T-helper 1 cell treated with Interleukin-12 subunit alpha and Interleukin-12 subunit beta and Interleukin-4 antibody, amounts not matched to agents 30 μg/mL and 1 μg/mL, for 36 hours (primary cell): ENCODE measurements at regions not wholly inside any gene's neighbourhood (a gene's known extent, or its start where the extent isn't known, plus 50 kb on each side); places are given as distances from the start of the nearest gene placed in this dataset.

ENCODE experiments used
- H3K27ac Mint-ChIP-seq: one replicate; pipeline ENCODE4 v1.8.0; 2021; ENCODE audit warnings: mild to moderate bottlenecking, mixed read lengths
- H3K27me3 Mint-ChIP-seq: one replicate; pipeline ENCODE4 v1.8.0; 2021; ENCODE audit warnings: low read depth, mixed read lengths
- H3K36me3 Mint-ChIP-seq: one replicate; pipeline ENCODE4 v1.8.0; 2021; ENCODE audit warnings: low read depth, mixed read lengths
- H3K4me1 Mint-ChIP-seq: one replicate; pipeline ENCODE4 v1.8.0; 2021; ENCODE audit warnings: low read depth, mixed read lengths
- H3K4me3 Mint-ChIP-seq: one replicate; pipeline ENCODE4 v1.8.0; 2021; ENCODE audit warnings: mild to moderate bottlenecking, moderate library complexity, mixed read lengths
- H3K9me3 Mint-ChIP-seq: one replicate; pipeline ENCODE4 v1.8.0; 2021; ENCODE audit warnings: mixed read lengths

GRCh38 chr3:67781871-67782270 is 127.5 kb upstream of the SUCLG2 start:
- Mint-ChIP-seq H3K9me3 (peaks cover 31% of the 10 kb centered on the region), H3K4me1 (peaks cover 1% of the 10 kb centered on the region), H3K36me3 (peaks cover 1% of the 10 kb centered on the region), H3K27me3 (peaks cover 3% of the 10 kb centered on the region), H3K4me3 (no peak overlapping the region), H3K27ac (no peak overlapping the region)

GRCh38 chr3:67781218-67781617 is 126.8 kb upstream of the SUCLG2 start:
- Mint-ChIP-seq H3K36me3 (peaks cover 1% of the 10 kb centered on the region), H3K9me3 (peaks cover 31% of the 10 kb centered on the region), H3K4me1 (peaks cover 1% of the 10 kb centered on the region), H3K27ac (no peak overlapping the region), H3K4me3 (no peak overlapping the region), H3K27me3 (peaks cover 3% of the 10 kb centered on the region)

GRCh38 chr3:67774676-67775075 is 120.3 kb upstream of the SUCLG2 start:
- Mint-ChIP-seq H3K4me1 (no peaks in the 10 kb centered on the region), H3K9me3 (peaks cover 12% of the 10 kb centered on the region), H3K27me3 (peaks cover 3% of the 10 kb centered on the region), H3K36me3 (no peaks in the 10 kb centered on the region), H3K27ac (no peak overlapping the region), H3K4me3 (no peak overlapping the region)

- Mint-ChIP-seq H3K4me3 (no peak overlapping the region), H3K27ac (no peak overlapping the region), H3K27me3 (no peaks in the 10 kb centered on the region), H3K9me3 (peaks cover 29% of the 10 kb centered on the region), H3K4me1 (no peaks in the 10 kb centered on the region), H3K36me3 (peaks cover 2% of the 10 kb centered on the region)
These were observed 111.2 kb upstream of the SUCLG2 start for GRCh38 chr3:67765575-67765974.

DNA sequence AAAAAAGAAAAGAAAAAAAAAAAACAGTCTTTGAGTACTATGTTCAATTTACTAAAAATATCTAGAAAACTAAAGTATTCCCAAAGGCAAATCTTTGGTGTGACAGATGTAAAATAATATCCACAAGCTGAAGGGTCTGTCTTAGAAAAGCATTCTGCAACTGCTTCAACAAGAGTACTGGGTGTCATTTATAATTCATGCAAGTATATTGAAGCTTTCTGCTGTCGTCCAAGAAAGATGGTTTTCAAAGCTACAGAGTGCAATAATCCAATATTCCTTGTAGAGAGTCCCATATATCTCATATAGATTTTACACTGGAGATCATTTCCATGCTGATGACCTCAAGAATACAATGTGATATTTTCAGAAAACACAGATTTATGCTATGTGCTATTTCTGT is 90.9 kb upstream of the SUCLG2 start:
- H3K4me1 Mint-ChIP-seq: no peaks in the 10 kb centered on the region
- H3K36me3 Mint-ChIP-seq: no peaks in the 10 kb centered on the region
- H3K27ac Mint-ChIP-seq: no peak overlapping the region
- H3K9me3 Mint-ChIP-seq: peaks cover 14% of the 10 kb centered on the region
- no peak overlapping the region for H3K4me3 Mint-ChIP-seq
- no peaks in the 10 kb centered on the region for H3K27me3 Mint-ChIP-seq

GRCh38 chr3:67744699-67745098 is 90.3 kb upstream of the SUCLG2 start:
- Mint-ChIP-seq H3K27ac (no peak overlapping the region), H3K9me3 (peaks cover 10% of the 10 kb centered on the region), H3K4me3 (no peak overlapping the region), H3K4me1 (no peaks in the 10 kb centered on the region), H3K36me3 (no peaks in the 10 kb centered on the region), H3K27me3 (no peaks in the 10 kb centered on the region)

DNA sequence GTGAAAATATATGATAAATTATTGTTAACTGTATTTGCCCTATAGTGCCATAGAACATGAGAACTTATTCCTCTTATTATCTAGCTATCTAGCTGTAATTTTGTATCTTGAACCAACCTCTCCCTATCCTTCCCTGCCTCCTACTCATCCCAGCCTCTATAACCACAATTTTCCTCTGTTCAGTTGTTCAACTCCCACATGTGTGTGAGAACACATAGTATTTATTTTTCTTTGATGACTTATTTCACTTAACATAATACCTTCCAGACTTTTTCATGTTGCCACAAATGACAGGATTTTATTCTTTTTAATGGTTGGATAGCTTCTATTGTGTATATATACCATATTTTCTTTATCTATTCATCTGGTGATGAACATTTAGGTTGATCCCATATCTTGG is 85.4 kb upstream of the SUCLG2 start:
- Mint-ChIP-seq H3K9me3 (peaks cover 3% of the 10 kb centered on the region), H3K36me3 (no peaks in the 10 kb centered on the region), H3K4me1 (peaks cover 8% of the 10 kb centered on the region), H3K4me3 (no peak overlapping the region), H3K27me3 (no peaks in the 10 kb centered on the region), H3K27ac (no peak overlapping the region)

DNA sequence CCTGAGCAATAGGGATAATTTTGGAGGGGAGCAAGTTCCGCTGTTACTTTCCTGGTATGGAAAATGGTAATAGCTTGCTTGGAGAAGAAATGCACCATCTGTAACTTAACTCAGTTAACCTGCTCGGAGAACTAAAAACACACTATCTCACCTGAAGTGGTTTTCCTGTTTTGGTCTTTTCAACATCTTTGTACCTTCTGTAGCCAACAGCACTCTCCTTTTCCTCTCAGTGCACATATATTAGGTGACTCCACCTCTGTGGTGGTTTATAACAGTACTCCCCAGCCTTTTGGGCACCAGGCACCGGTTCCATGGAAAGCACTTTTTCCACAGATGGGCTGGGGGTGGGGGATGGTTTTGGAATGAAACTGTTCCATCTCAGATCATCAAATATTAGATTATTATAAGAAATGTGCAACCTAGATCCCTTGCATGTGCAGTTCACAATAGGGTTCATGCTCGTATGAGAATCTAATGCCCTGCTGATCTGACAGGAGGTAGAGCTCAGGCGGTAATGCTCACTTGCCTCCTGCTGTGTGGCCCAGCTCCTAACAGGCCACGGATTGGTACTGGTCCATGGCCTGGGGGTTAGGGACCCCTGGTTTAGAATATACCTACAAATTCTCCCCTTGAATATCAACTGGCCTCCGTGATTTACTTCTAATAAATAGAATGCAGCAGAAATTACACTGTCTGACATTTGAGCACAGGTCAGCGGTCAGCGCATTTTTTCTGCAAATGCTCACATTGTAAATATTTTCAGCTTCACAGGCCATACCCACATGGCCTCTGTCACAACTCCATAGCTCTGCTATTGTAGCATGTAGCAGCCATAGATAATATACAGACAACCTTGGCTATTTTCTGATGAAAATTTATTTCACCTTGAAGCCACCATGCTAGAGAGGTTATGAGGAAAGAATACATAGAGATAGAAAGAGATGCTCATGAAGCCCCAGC is 83.8 kb upstream of the SUCLG2 start:
- peaks cover 2% of the 10 kb centered on the region for H3K36me3 Mint-ChIP-seq
- H3K4me3 Mint-ChIP-seq: no peak overlapping the region
- H3K4me1 Mint-ChIP-seq: peaks cover 8% of the 10 kb centered on the region
- H3K9me3 Mint-ChIP-seq: peaks cover 6% of the 10 kb centered on the region
- no peaks in the 10 kb centered on the region for H3K27me3 Mint-ChIP-seq
- H3K27ac Mint-ChIP-seq: no peak overlapping the region

DNA sequence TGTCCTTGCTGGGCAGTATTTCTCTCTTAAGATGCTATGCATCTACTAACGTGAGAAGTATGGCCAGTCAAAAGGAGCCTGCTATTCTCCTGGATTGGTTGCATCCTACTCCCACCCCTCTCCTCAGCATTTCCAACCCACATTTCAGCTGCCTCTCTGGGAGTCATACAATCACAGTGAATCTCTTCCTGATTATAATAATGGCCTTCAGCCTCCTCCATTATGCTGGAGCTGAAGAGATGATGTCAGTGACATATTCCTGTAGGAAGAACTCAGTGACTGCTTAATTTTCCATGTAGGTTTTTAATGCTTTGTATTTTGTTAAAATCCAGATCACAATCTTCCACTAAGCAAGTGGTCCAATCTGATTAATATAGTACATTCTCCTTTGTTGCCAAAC is 82.7 kb upstream of the SUCLG2 start:
- Mint-ChIP-seq H3K27ac (no peak overlapping the region), H3K36me3 (peaks cover 2% of the 10 kb centered on the region), H3K9me3 (peaks cover 3% of the 10 kb centered on the region), H3K4me3 (no peak overlapping the region), H3K4me1 (peaks cover 8% of the 10 kb centered on the region), H3K27me3 (no peaks in the 10 kb centered on the region)

DNA sequence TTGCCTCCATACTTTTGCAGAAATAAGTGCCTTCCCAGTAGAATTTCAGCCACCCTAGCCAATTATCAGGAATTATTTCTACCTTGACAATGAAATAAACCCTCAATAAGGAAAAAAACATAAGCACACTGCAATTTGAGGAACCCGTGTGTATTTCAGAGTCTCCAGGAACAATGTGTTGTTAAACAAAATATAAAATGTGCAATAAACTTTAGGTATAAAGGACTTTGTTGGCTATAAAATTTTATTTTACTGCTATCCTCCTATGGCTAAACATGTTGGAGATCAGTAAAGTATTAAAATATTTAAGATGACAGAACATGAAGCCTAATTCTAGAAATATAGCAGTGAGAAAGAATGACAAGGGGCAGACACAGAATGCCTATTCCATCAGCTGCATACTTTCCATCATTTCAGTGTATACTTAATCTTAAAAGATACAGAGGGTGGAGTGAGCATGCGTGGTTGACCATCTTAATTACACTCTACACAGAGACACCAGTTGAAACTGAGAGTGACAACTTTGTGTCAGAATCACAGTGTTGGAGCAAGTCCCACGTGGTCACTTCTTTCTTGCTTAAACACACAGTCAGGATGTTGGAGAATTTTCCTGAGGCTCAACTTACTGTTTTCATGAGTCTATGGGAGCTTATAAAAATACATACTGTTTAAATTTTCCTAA is 79.0 kb upstream of the SUCLG2 start:
- H3K9me3 Mint-ChIP-seq: peaks cover 3% of the 10 kb centered on the region
- H3K36me3 Mint-ChIP-seq: peaks cover 2% of the 10 kb centered on the region
- no peaks in the 10 kb centered on the region for H3K27me3 Mint-ChIP-seq
- no peak overlapping the region for H3K27ac Mint-ChIP-seq
- no peak overlapping the region for H3K4me3 Mint-ChIP-seq
- peaks cover 8% of the 10 kb centered on the region for H3K4me1 Mint-ChIP-seq

DNA sequence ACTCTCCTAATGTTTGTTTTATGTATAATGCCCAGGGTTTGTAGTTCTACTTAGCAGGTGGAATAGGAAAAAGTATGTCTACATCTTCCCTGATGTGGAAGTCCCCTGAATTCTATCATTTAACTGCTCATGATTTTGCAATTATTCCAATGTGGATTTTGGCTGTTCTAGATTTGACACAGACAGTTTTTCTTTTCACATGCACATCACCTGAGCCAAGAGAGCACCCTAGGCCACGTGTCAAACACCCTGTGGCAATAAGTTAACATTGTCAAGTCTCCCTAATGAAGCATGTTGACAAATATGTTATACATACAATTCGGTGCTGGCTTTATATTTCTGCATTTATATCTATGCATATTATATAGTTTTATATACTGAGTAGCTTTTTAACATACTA is 70.0 kb upstream of the SUCLG2 start:
- Mint-ChIP-seq H3K9me3 (peaks cover 34% of the 10 kb centered on the region), H3K27ac (no peak overlapping the region), H3K36me3 (peaks cover 4% of the 10 kb centered on the region), H3K27me3 (no peaks in the 10 kb centered on the region), H3K4me3 (no peak overlapping the region), H3K4me1 (no peaks in the 10 kb centered on the region)

DNA sequence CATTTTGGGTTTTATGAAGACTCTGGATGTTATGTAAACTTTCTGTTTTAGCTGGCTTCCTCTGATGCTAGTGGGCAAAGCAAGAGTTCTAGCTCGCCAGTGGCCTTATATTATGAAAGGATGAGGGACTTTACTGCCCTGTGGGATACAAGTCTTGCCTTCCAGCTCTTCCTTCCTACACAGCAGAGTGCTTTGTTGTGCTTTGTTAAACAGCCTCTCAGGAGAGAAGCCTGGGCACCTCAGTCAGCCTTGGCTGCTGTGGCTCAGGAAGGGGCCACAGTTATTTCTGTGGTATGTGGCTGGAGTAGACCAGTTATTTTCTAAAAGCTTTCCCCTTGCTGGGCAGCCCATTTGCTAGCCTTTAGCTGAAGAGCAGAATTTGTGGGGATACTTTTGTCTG is 69.5 kb upstream of the SUCLG2 start:
- H3K27me3 Mint-ChIP-seq: no peaks in the 10 kb centered on the region
- H3K4me3 Mint-ChIP-seq: no peak overlapping the region
- no peaks in the 10 kb centered on the region for H3K4me1 Mint-ChIP-seq
- H3K27ac Mint-ChIP-seq: no peak overlapping the region
- H3K36me3 Mint-ChIP-seq: peaks cover 4% of the 10 kb centered on the region
- H3K9me3 Mint-ChIP-seq: peaks cover 34% of the 10 kb centered on the region

GRCh38 chr3:67719333-67719732 is 64.9 kb upstream of the SUCLG2 start:
- peaks cover 4% of the 10 kb centered on the region for H3K36me3 Mint-ChIP-seq
- no peak overlapping the region for H3K27ac Mint-ChIP-seq
- no peaks in the 10 kb centered on the region for H3K27me3 Mint-ChIP-seq
- H3K9me3 Mint-ChIP-seq: peaks cover 25% of the 10 kb centered on the region
- H3K4me1 Mint-ChIP-seq: no peaks in the 10 kb centered on the region
- H3K4me3 Mint-ChIP-seq: no peak overlapping the region

DNA sequence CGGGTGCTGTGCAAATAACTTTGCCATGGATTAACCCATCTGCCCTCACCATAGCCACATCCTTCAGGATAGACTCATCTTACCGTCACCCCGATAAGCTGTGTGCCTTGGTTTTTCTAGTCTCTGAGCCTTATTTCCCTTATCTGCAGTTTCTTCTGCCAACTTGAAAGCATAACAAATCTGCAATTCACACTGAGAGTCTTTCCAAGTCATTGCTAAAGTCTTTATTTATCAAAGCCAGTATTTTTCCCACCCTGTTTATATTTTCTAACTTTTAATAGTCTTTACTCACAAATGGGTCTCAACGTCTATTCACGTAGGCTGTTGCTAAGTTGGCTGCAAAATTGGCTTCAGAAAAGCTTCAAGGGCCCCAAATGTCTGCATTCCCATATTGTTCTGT is 61.6 kb upstream of the SUCLG2 start:
- Mint-ChIP-seq H3K27ac (no peak overlapping the region), H3K9me3 (peaks cover 6% of the 10 kb centered on the region), H3K27me3 (no peaks in the 10 kb centered on the region), H3K4me1 (no peaks in the 10 kb centered on the region), H3K36me3 (no peaks in the 10 kb centered on the region), H3K4me3 (no peak overlapping the region)
